ENCODE measurements at regions not wholly inside any gene's neighbourhood (a gene's known extent, or its start where the extent isn't known, plus 50 kb on each side); places are given as distances from the start of the nearest gene placed in this dataset.
"Not testable (repeated sequence)": the region's sequence is repeated elsewhere in the genome, so short reads cannot be mapped to it uniquely, and the experiment has no call there.

- no peak for DNase-seq (ENCODE audit: low read depth)
- no peak for TF ChIP-seq CTCF (conservative IDR thresholded peaks at IDR 0.05; ENCODE audit: low read depth, low read length)
- no peak overlapping the region for H3K4me3 ChIP-seq (ENCODE audit: low read length)
Observed at GRCh38 chrX:66961665-66962064, 322.8 kb upstream of the EDA2R start.

- DNase-seq (ENCODE audit: low read depth), result no peak
- TF ChIP-seq CTCF (conservative IDR thresholded peaks at IDR 0.05; ENCODE audit: low read depth, low read length), result no peak
- no peak overlapping the region for H3K4me3 ChIP-seq (ENCODE audit: low read length)
Observed at GRCh38 chrX:66931713-66932112, 292.8 kb upstream of the EDA2R start.

GRCh38 chrX:66930516-66930915 lies 291.6 kb upstream of the EDA2R start:
- not testable (repeated sequence) for H3K4me3 ChIP-seq (ENCODE audit: low read length); DNase-seq (ENCODE audit: low read depth)

GRCh38 chrX:66920296-66920695 lies 281.4 kb upstream of the EDA2R start:
- no peak overlapping the region for H3K4me3 ChIP-seq (ENCODE audit: low read length)
- no peak for TF ChIP-seq CTCF (conservative IDR thresholded peaks at IDR 0.05; ENCODE audit: low read depth, low read length)
- DNase-seq (ENCODE audit: low read depth), result no peak

GRCh38 chrX:66919280-66919832 lies 280.5 kb upstream of the EDA2R start:
- no peak for TF ChIP-seq CTCF (conservative IDR thresholded peaks at IDR 0.05; ENCODE audit: low read depth, low read length)
- DNase-seq (ENCODE audit: low read depth), result no peak
- no peak overlapping the region for H3K4me3 ChIP-seq (ENCODE audit: low read length)

GRCh38 chrX:66918511-66918910 lies 279.6 kb upstream of the EDA2R start:
- no peak for TF ChIP-seq CTCF (conservative IDR thresholded peaks at IDR 0.05; ENCODE audit: low read depth, low read length)
- no peak overlapping the region for H3K4me3 ChIP-seq (ENCODE audit: low read length)
- no peak for DNase-seq (ENCODE audit: low read depth)

- DNase-seq (ENCODE audit: low read depth), result no peak
- no peak for TF ChIP-seq CTCF (conservative IDR thresholded peaks at IDR 0.05; ENCODE audit: low read depth, low read length)
Observed at GRCh38 chrX:66915893-66916292, 277.0 kb upstream of the EDA2R start.

GRCh38 chrX:66914080-66914479 lies 275.2 kb upstream of the EDA2R start:
- DNase-seq (ENCODE audit: low read depth), result no peak
- no peak overlapping the region for H3K4me3 ChIP-seq (ENCODE audit: low read length)
- TF ChIP-seq CTCF (conservative IDR thresholded peaks at IDR 0.05; ENCODE audit: low read depth, low read length), result no peak

More at GRCh38 chrX:66915893-66916292, 277.0 kb upstream of the EDA2R start:
- H3K4me3 ChIP-seq (ENCODE audit: low read length), result no peak overlapping the region
